B cell (primary cell): ENCODE measurements at regions not wholly inside any gene's neighbourhood (a gene's known extent, or its start where the extent isn't known, plus 50 kb on each side); places are given as distances from the start of the nearest gene placed in this dataset.

Experiments
- ATAC-seq: fragments of 200-7000 bp; cut with Tn5 transposase; one replicate; pipeline ENCODE4 v1.10.0; 2021; ENCODE audit warnings: low read depth, mild to moderate bottlenecking, moderate number of reproducible peaks, moderate library complexity
- CTCF ChIA-PET: fragments of 350-600 bp; sonication (Branson Sonifier 250); formaldehyde crosslinking; loops from one replicate; lab custom pipeline; 2021; ENCODE audit warnings: antibody characterized with exemption, inconsistent platforms; lab: Charles Lee
- POLR2A ChIA-PET: fragments of 350-600 bp; sonication (Branson Sonifier 250); formaldehyde crosslinking; loops from one replicate; lab custom pipeline; 2021; ENCODE audit warnings: antibody characterized with exemption; lab: Charles Lee
- DNase-seq: peaks from one replicate; pipeline ENCODE4 v3.0.0; 2013
- H2AFZ ChIP-seq: 2 replicates; pipeline ENCODE4 v1.6.1; 2012; ENCODE audit warnings: mild to moderate bottlenecking, low read depth, low read length; ENCODE audit not compliant: insufficient read depth, poor library complexity, severe bottlenecking
- H3K27ac ChIP-seq, 2 donors: 1 replicate in 1 of 2; 2 replicates in 1 of 2; pipeline ENCODE4 v1.5.1; 2012 to 2013; ENCODE audit warnings: low read length in 2 of 2, mild to moderate bottlenecking in 2 of 2, moderate library complexity in 1 of 2
- H3K27me3 ChIP-seq, 4 experiments: fragments of 200-600 bp in 1 of 4; sonication (generic) in 1 of 4; replicated peaks in 1 of 4; 1 replicate in 2 of 4; 2 replicates in 2 of 4; pipeline versions ENCODE4 v1.6.1 to v1.7.0; 2013 to 2016; ENCODE audit warnings: low read length in 3 of 4, mild to moderate bottlenecking in 2 of 4, mixed read lengths in 1 of 4, moderate library complexity in 1 of 4; ENCODE audit not compliant: insufficient read depth in 4 of 4, control insufficient read depth in 3 of 4; ENCODE audit errors: control extremely low read depth in 1 of 4
- H3K36me3 ChIP-seq, 2 experiments: replicated peaks in 1 of 2; 1 replicate in 1 of 2; 2 replicates in 1 of 2; pipeline versions ENCODE4 v1.6.1 to v1.7.1; 2013; ENCODE audit warnings: low read length in 1 of 2; ENCODE audit not compliant: insufficient read depth in 2 of 2, control insufficient read depth in 1 of 2; ENCODE audit errors: control extremely low read depth in 1 of 2, extremely low read depth in 1 of 2
- H3K4me1 ChIP-seq, 2 donors: fragments of 200-600 bp in 1 of 2; sonication (generic) in 1 of 2; 1 replicate in 1 of 2; 2 replicates in 1 of 2; pipeline versions ENCODE4 v1.5.1 to v1.6.1; 2013 to 2017; ENCODE audit warnings: low read length in 2 of 2; ENCODE audit not compliant: control insufficient read depth in 2 of 2, insufficient read depth in 2 of 2
- H3K4me2 ChIP-seq: replicated peaks from 2 replicates; pipeline ENCODE3; 2012; ENCODE audit warnings: mild to moderate bottlenecking, low read depth, low read length; ENCODE audit not compliant: poor library complexity, severe bottlenecking
- H3K4me3 ChIP-seq, 5 experiments: fragments of 200-600 bp in 1 of 5; sonication (generic) in 1 of 5; 1 replicate in 3 of 5; 2 replicates in 2 of 5; pipeline versions ENCODE4 v1.5.1 to v1.7.0; 2011 to 2016; ENCODE audit warnings: low read length in 4 of 5, mild to moderate bottlenecking in 4 of 5, low read depth in 2 of 5, control low read depth in 1 of 5, moderate library complexity in 1 of 5; ENCODE audit not compliant: insufficient read depth in 1 of 5; ENCODE audit errors: control extremely low read depth in 1 of 5, extremely low read depth in 1 of 5
- H3K79me2 ChIP-seq: fragments of 200-600 bp; sonication (generic); one replicate; pipeline ENCODE4 v1.6.0; 2016; ENCODE audit warnings: low read length; ENCODE audit not compliant: control insufficient read depth, insufficient read depth
- H3K9ac ChIP-seq: fragments of 200-600 bp; sonication (generic); 2 replicates; pipeline ENCODE4 v1.6.1; 2017; ENCODE audit warnings: mild to moderate bottlenecking, low read length, moderate library complexity
- H3K9me3 ChIP-seq, 3 donors: one replicate each; pipeline versions ENCODE4 v1.6.1 to v1.7.1; 2013; ENCODE audit warnings: low read length in 2 of 3; ENCODE audit not compliant: control insufficient read depth in 2 of 3, insufficient read depth in 1 of 3; ENCODE audit errors: control extremely low read depth in 1 of 3
- H4K20me1 ChIP-seq: 2 replicates; pipeline ENCODE4 v1.6.0; 2012; ENCODE audit warnings: mild to moderate bottlenecking, low read length; ENCODE audit not compliant: insufficient read depth, control insufficient read depth, poor library complexity, severe bottlenecking
- H3K27ac Mint-ChIP-seq: one replicate; pipeline ENCODE4 v1.8.0; 2021; ENCODE audit warnings: mixed read lengths
- H3K27me3 Mint-ChIP-seq: one replicate; pipeline ENCODE4 v1.8.0; 2021; ENCODE audit warnings: mixed read lengths
- H3K4me1 Mint-ChIP-seq: one replicate; pipeline ENCODE4 v1.8.0; 2021; ENCODE audit warnings: mixed read lengths
- H3K4me3 Mint-ChIP-seq: one replicate; pipeline ENCODE4 v1.8.0; 2021; ENCODE audit warnings: mixed read lengths
- H3K9me3 Mint-ChIP-seq: one replicate; pipeline ENCODE4 v1.8.0; 2022; ENCODE audit warnings: mixed read lengths; ENCODE audit not compliant: insufficient read depth
- CTCF ChIP-seq: fragments of 200-600 bp; IDR thresholded peaks from one replicate; pipeline ENCODE4 v1.8.0; 2022; ENCODE audit warnings: antibody characterized with exemption, mild to moderate bottlenecking
- EZH2 ChIP-seq: IDR thresholded peaks from 2 replicates; pipeline ENCODE4 v1.6.1; 2012; ENCODE audit warnings: borderline replicate concordance, low read depth, mild to moderate bottlenecking, moderate library complexity, low read length; ENCODE audit not compliant: insufficient read depth, poor library complexity, severe bottlenecking
- WGBS: methylation state at CpG from one replicate; pipeline ENCODE4 v1.1.5; 2013; ENCODE audit warnings: missing lambda C conversion rate; ENCODE audit not compliant: insufficient coverage; 5-methylcytosine and 5-hydroxymethylcytosine counted together
- intact Hi-C: fragments of 100-400 bp; cut with micrococcal nuclease; formaldehyde crosslinking; loops from one replicate; pipeline ENCODE4 v1.10.0; 2022

GRCh38 chr6:6752129-6752528, 163.6 kb downstream of the LY86 start:
- CTCF ChIA-PET: interaction anchor here (1.2 kb wide), 1 partner anchor 491 kb away, joined by 3 read pairs; no protein-coding TSS in a partner anchor
- no peak overlapping the region for H3K9ac ChIP-seq
- DNase-seq (no peak), ATAC-seq (no peak)
- no peaks in the 10 kb centered on the region for H4K20me1 ChIP-seq
- intact Hi-C loops: no loop called here
- H3K4me3 ChIP-seq: no peak overlapping the region
- no peaks in the 10 kb centered on the region for H3K27me3 ChIP-seq
- H3K79me2 ChIP-seq: no peaks in the 10 kb centered on the region
- no peak for TF ChIP-seq EZH2
- TF ChIP-seq CTCF: no peak
- Mint-ChIP-seq H3K27ac (no peak overlapping the region), H3K4me1 (no peaks in the 10 kb centered on the region), H3K9me3 (no peaks in the 10 kb centered on the region), H3K4me3 (no peak overlapping the region), H3K27me3 (peaks cover 14% of the 10 kb centered on the region)
- no peaks in the 10 kb centered on the region for H3K9me3 ChIP-seq
- H3K4me2 ChIP-seq: no peak overlapping the region
- no peaks in the 10 kb centered on the region for H3K4me1 ChIP-seq
- H3K36me3 ChIP-seq: no peaks in the 10 kb centered on the region
- no peak overlapping the region for H3K27ac ChIP-seq
- WGBS: 100% methylated on average over 3 of the region's 4 CpGs
- POLR2A ChIA-PET: no interaction called here
- no peak overlapping the region for H2AFZ ChIP-seq

- no peak for DNase-seq
- Mint-ChIP-seq H3K4me1 (no peaks in the 10 kb centered on the region), H3K27ac (no peak overlapping the region), H3K4me3 (no peak overlapping the region), H3K27me3 (peaks cover 10% of the 10 kb centered on the region), H3K9me3 (no peaks in the 10 kb centered on the region)
- no peak overlapping the region for H3K4me3 ChIP-seq
- no peaks in the 10 kb centered on the region for H3K36me3 ChIP-seq
- no peak overlapping the region for H2AFZ ChIP-seq
- ATAC-seq: no peak
- ChIA-PET POLR2A (no interaction called here), CTCF (interaction anchor here (1.2 kb wide), 1 partner anchor 490 kb away, joined by 3 read pairs; no protein-coding TSS in a partner anchor)
- intact Hi-C loops: no loop called here
- H3K9ac ChIP-seq: no peak overlapping the region
- no peak overlapping the region for H3K27ac ChIP-seq
- no peak overlapping the region for H3K4me2 ChIP-seq
- H4K20me1 ChIP-seq: no peaks in the 10 kb centered on the region
- TF ChIP-seq CTCF (no peak), EZH2 (no peak)
- no peaks in the 10 kb centered on the region for H3K4me1 ChIP-seq
- no peaks in the 10 kb centered on the region for H3K9me3 ChIP-seq
- no peaks in the 10 kb centered on the region for H3K79me2 ChIP-seq
- whole genome bisulfite sequencing: 100% methylated on average over 3 of the region's 8 CpGs
- no peaks in the 10 kb centered on the region for H3K27me3 ChIP-seq
Measured at GRCh38 chr6:6753301-6753700, 164.8 kb downstream of the LY86 start.
